ENCODE measurements at regions not wholly inside any gene's neighbourhood (a gene's known extent, or its start where the extent isn't known, plus 50 kb on each side); places are given as distances from the start of the nearest gene placed in this dataset.

- TF ChIP-seq ZFP30 (CRISPR knock-in tag; IDR thresholded peaks at IDR 0.05) (no peak), RARB (CRISPR knock-in tag; IDR thresholded peaks at IDR 0.05) (no peak), ARNTL (CRISPR knock-in tag; IDR thresholded peaks at IDR 0.05; ENCODE audit: borderline replicate concordance, low read depth) (no peak), ZNF70 (CRISPR knock-in tag; IDR thresholded peaks at IDR 0.05) (no peak), POU6F1 (CRISPR knock-in tag; IDR thresholded peaks at IDR 0.05; ENCODE audit: borderline replicate concordance, low read depth) (no peak), CSRNP3 (CRISPR knock-in tag; IDR thresholded peaks at IDR 0.05) (no peak), ZNF8 (CRISPR knock-in tag; IDR thresholded peaks at IDR 0.05) (no peak), TOX (CRISPR knock-in tag; IDR thresholded peaks at IDR 0.05; ENCODE audit: borderline replicate concordance) (no peak)
Measured at GRCh38 chr13:107222597-107222996, 654.7 kb upstream of the ARGLU1 start.
